H9 (cell line): ENCODE measurements at regions not wholly inside any gene's neighbourhood (a gene's known extent, or its start where the extent isn't known, plus 50 kb on each side); places are given as distances from the start of the nearest gene placed in this dataset.

ENCODE experiments used
- DNase-seq: peaks from one replicate; pipeline ENCODE4 v3.0.0-alpha.2; 2017
- H2AFZ ChIP-seq: one replicate; pipeline ENCODE4 v1.6.1; 2013; ENCODE audit warnings: mild to moderate bottlenecking, low read length, control low read depth, moderate library complexity
- H2AK5ac ChIP-seq: 2 replicates; pipeline ENCODE4 v1.6.1; 2013; ENCODE audit warnings: low read length, control low read depth, mixed read lengths; ENCODE audit not compliant: insufficient read length
- H2BK120ac ChIP-seq: one replicate; pipeline ENCODE4 v1.6.1; 2013; ENCODE audit warnings: low read depth, mild to moderate bottlenecking, low read length, control low read depth, inconsistent platforms; ENCODE audit not compliant: poor library complexity, severe bottlenecking
- H2BK12ac ChIP-seq: 2 replicates; pipeline ENCODE4 v1.6.1; 2013; ENCODE audit warnings: low read length, control low read depth, mixed read lengths, low read depth; ENCODE audit not compliant: insufficient read length
- H2BK15ac ChIP-seq: 2 replicates; pipeline ENCODE4 v1.6.1; 2013; ENCODE audit warnings: low read depth, low read length, control low read depth
- H2BK20ac ChIP-seq: one replicate; pipeline ENCODE4 v1.6.1; 2013; ENCODE audit warnings: low read depth, mild to moderate bottlenecking, low read length, control low read depth, inconsistent platforms; ENCODE audit not compliant: poor library complexity, severe bottlenecking
- H2BK5ac ChIP-seq: 2 replicates; pipeline ENCODE4 v1.6.1; 2013; ENCODE audit warnings: low read length, control low read depth, mixed read lengths; ENCODE audit not compliant: insufficient read length
- H3K14ac ChIP-seq: 2 replicates; pipeline ENCODE4 v1.6.1; 2013; ENCODE audit warnings: low read length, control low read depth; ENCODE audit not compliant: insufficient read depth
- H3K18ac ChIP-seq: 2 replicates; pipeline ENCODE4 v1.6.1; 2013; ENCODE audit warnings: low read depth, mild to moderate bottlenecking, mixed read lengths, low read length, control low read depth; ENCODE audit not compliant: insufficient read length
- H3K23ac ChIP-seq: 2 replicates; pipeline ENCODE4 v1.6.1; 2013; ENCODE audit warnings: low read length, control low read depth, mixed read lengths, low read depth; ENCODE audit not compliant: insufficient read length
- H3K23me2 ChIP-seq: 2 replicates; pipeline ENCODE4 v1.6.1; 2013; ENCODE audit warnings: low read depth, mild to moderate bottlenecking, mixed read lengths, low read length, control low read depth; ENCODE audit not compliant: insufficient read length, poor library complexity, severe bottlenecking
- H3K27ac ChIP-seq: 2 replicates; pipeline ENCODE4 v1.5.1; 2013; ENCODE audit warnings: low read length, control low read depth, mixed read lengths, low read depth; ENCODE audit not compliant: insufficient read length
- H3K27me3 ChIP-seq: 2 replicates; pipeline ENCODE4 v1.6.1; 2013; ENCODE audit warnings: low read length, control low read depth, inconsistent platforms; ENCODE audit not compliant: insufficient read depth
- H3K4ac ChIP-seq: 2 replicates; pipeline ENCODE4 v1.6.1; 2013; ENCODE audit warnings: low read depth, mild to moderate bottlenecking, control low read depth, inconsistent platforms, low read length, moderate library complexity
- H3K4me1 ChIP-seq: 2 replicates; pipeline ENCODE4 v1.6.1; 2013; ENCODE audit warnings: low read length, control low read depth, inconsistent platforms; ENCODE audit not compliant: insufficient read depth
- H3K4me2 ChIP-seq: 2 replicates; pipeline ENCODE4 v1.6.1; 2013; ENCODE audit warnings: low read length, control low read depth, mixed read lengths; ENCODE audit not compliant: insufficient read length, insufficient read depth
- H3K56ac ChIP-seq: 2 replicates; pipeline ENCODE4 v1.6.1; 2013; ENCODE audit warnings: low read depth, mild to moderate bottlenecking, mixed read lengths, low read length, control low read depth; ENCODE audit not compliant: insufficient read length
- H3K79me1 ChIP-seq: 2 replicates; pipeline ENCODE4 v1.6.1; 2013; ENCODE audit warnings: low read depth, mild to moderate bottlenecking, moderate library complexity, low read length, control low read depth, inconsistent platforms; ENCODE audit not compliant: insufficient read depth, poor library complexity, severe bottlenecking
- H3K79me2 ChIP-seq: 2 replicates; pipeline ENCODE4 v1.6.1; 2013; ENCODE audit warnings: low read length, control low read depth, inconsistent platforms; ENCODE audit not compliant: insufficient read depth
- H3K9ac ChIP-seq: 2 replicates; pipeline ENCODE4 v1.6.1; 2013; ENCODE audit warnings: low read length, control low read depth, mixed read lengths; ENCODE audit not compliant: insufficient read length; ENCODE audit errors: extremely low read depth
- H3K9me3 ChIP-seq: one replicate; pipeline ENCODE4 v1.6.1; 2013; ENCODE audit warnings: low read depth, low read length, inconsistent platforms; ENCODE audit not compliant: control insufficient read depth
- H3T11ph ChIP-seq: one replicate; pipeline ENCODE4 v1.6.1; 2013; ENCODE audit warnings: mild to moderate bottlenecking, low read length, control low read depth, inconsistent platforms
- H4K20me1 ChIP-seq: one replicate; pipeline ENCODE4 v1.6.1; 2013; ENCODE audit not compliant: control insufficient read depth, insufficient read length, insufficient read depth
- H4K5ac ChIP-seq: 2 replicates; pipeline ENCODE4 v1.6.1; 2013; ENCODE audit warnings: low read depth, mild to moderate bottlenecking, mixed read lengths, low read length, control low read depth; ENCODE audit not compliant: insufficient read length
- H4K8ac ChIP-seq: replicated peaks from 2 replicates; pipeline ENCODE4 v1.6.1; 2013; ENCODE audit warnings: low read length, control low read depth, mixed read lengths, low read depth; ENCODE audit not compliant: insufficient read length
- H4K91ac ChIP-seq: 2 replicates; pipeline ENCODE4 v1.6.1; 2013; ENCODE audit warnings: low read depth, mild to moderate bottlenecking, moderate library complexity, mixed read lengths, low read length, control low read depth; ENCODE audit not compliant: insufficient read length
- H3K27ac Mint-ChIP-seq, 3 experiments: 2 replicates in 2 of 3; 3 replicates in 1 of 3; pipeline ENCODE4 v1.8.0; 2020 to 2021; ENCODE audit warnings: mixed read lengths in 3 of 3, mild to moderate bottlenecking in 1 of 3, moderate library complexity in 1 of 3
- H3K27me3 Mint-ChIP-seq: 2 replicates; pipeline ENCODE4 v1.8.0; 2021; ENCODE audit warnings: low read depth, mild to moderate bottlenecking, moderate library complexity, mixed read lengths
- H3K36me3 Mint-ChIP-seq, 3 experiments: 2 replicates in 2 of 3; 3 replicates in 1 of 3; pipeline ENCODE4 v1.8.0; 2020 to 2021; ENCODE audit warnings: low read depth in 3 of 3, mixed read lengths in 3 of 3; ENCODE audit not compliant: insufficient read depth in 1 of 3
- H3K4me1 Mint-ChIP-seq, 2 experiments: 2 replicates each; pipeline ENCODE4 v1.8.0; 2020; ENCODE audit warnings: mixed read lengths in 2 of 2
- H3K4me3 Mint-ChIP-seq, 2 experiments: 2 replicates in 1 of 2; 3 replicates in 1 of 2; pipeline ENCODE4 v1.8.0; 2020 to 2021; ENCODE audit warnings: mild to moderate bottlenecking in 2 of 2, mixed read lengths in 2 of 2, moderate library complexity in 1 of 2
- H3K9me3 Mint-ChIP-seq, 2 experiments: 2 replicates in 1 of 2; 3 replicates in 1 of 2; pipeline ENCODE4 v1.8.0; 2020; ENCODE audit warnings: mild to moderate bottlenecking in 2 of 2, mixed read lengths in 2 of 2, moderate library complexity in 1 of 2
- CTCF ChIP-seq: fragments of 200-600 bp; sonication (generic); conservative IDR thresholded peaks from 3 replicates; pipeline ENCODE4 v1.8.0; 2021; ENCODE audit warnings: antibody characterized with exemption, mild to moderate bottlenecking
- WGBS: extraction: QIAGEN DNeasy Blood & Tissue Kit; methylation state at CpG from one replicate; pipeline ENCODE4 v1.1.7; 2013; ENCODE audit warnings: missing lambda C conversion rate, low lambda C conversion rate, mixed read lengths; ENCODE audit not compliant: insufficient read length; ENCODE audit errors: extremely low coverage; 5-methylcytosine and 5-hydroxymethylcytosine counted together

DNA sequence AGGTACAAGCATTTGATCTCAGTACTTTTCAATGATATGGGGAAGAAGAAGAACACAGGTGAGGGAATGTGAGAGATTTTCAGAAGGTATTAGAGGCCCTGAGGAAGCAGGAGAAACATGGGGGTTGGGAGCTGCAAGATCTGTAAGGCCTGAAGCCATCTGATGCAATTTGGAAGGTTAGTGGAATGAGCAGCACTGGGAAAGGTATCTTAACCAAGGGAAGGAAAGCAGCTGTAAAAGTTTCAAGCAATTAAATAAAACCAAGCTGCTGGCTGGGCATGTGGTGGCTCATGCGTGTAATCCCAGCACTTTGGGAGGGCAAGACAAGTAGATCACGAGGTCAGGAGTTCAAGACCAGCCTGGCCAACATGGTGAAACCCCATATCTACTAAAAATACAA, 104.4 kb upstream of the PARP11 start:
- Histone ChIP-seq H3K4me1 (no peaks in the 10 kb centered on the region), H4K8ac (no peak overlapping the region), H3K4me2 (no peak overlapping the region), H2AFZ (no peak overlapping the region), H4K91ac (no peak overlapping the region), H3K9ac (no peak overlapping the region), H3K79me2 (no peaks in the 10 kb centered on the region), H3K14ac (no peak overlapping the region), H3K9me3 (no peaks in the 10 kb centered on the region), H3K4ac (no peak overlapping the region), H3K27me3 (no peaks in the 10 kb centered on the region), H2BK5ac (no peak overlapping the region), H2BK120ac (no peak overlapping the region), H2AK5ac (no peak overlapping the region), H3K27ac (no peak overlapping the region), H3K18ac (no peak overlapping the region), H2BK15ac (no peak overlapping the region), H4K20me1 (no peaks in the 10 kb centered on the region), H3K79me1 (no peaks in the 10 kb centered on the region), H2BK20ac (no peak overlapping the region), H4K5ac (no peak overlapping the region), H3K56ac (no peak overlapping the region), H2BK12ac (no peak overlapping the region), H3K23me2 (no peaks in the 10 kb centered on the region), H3T11ph (no peak overlapping the region), H3K23ac (no peak overlapping the region)
- Mint-ChIP-seq H3K27me3 (peaks cover 3% of the 10 kb centered on the region; the same call in 1 of the 2 replicates), H3K27ac (no peak overlapping the region), H3K36me3 (peaks cover 0 to 16% (median 2%) of the 10 kb centered on the region in 3 experiments; a peak in 5 of 7 replicates), H3K4me1 (peaks cover 3% of the 10 kb centered on the region in 2 experiments; a peak in 3 of 4 replicates), H3K9me3 (peaks cover 8 to 20% of the 10 kb centered on the region in 2 experiments), H3K4me3 (no peak overlapping the region)
- WGBS, result no CpG with 5 or more reads among the region's 2 CpGs
- TF ChIP-seq CTCF, result no peak
- peak; percentile 8 for DNase-seq
